ENCODE measurements at regions not wholly inside any gene's neighbourhood (a gene's known extent, or its start where the extent isn't known, plus 50 kb on each side); places are given as distances from the start of the nearest gene placed in this dataset.

GRCh38 chr3:109563149-109563548 lies 225.8 kb upstream of the DPPA4 start:
- Mint-ChIP-seq H3K36me3 (ENCODE audit: low read depth) (peaks cover 3% of the 10 kb centered on the region; the same call in 1 of the 2 replicates), H3K4me3 (no peak overlapping the region), H3K27ac (no peak overlapping the region)

GRCh38 chr3:109569135-109569846 lies 231.9 kb upstream of the DPPA4 start:
- Mint-ChIP-seq H3K4me1 (ENCODE audit: low read depth) (peaks cover 17% of the 10 kb centered on the region; the same call in 1 of the 2 replicates), H3K9me3 (no peaks in the 10 kb centered on the region; the same call in 1 of the 2 replicates)
- no peak for DNase-seq

More at GRCh38 chr3:109563149-109563548, 225.8 kb upstream of the DPPA4 start:
- DNase-seq: no peak
- H3K4me1 Mint-ChIP-seq (ENCODE audit: low read depth): peaks cover 5% of the 10 kb centered on the region; the same call in 1 of the 2 replicates
- no peaks in the 10 kb centered on the region for H3K27me3 Mint-ChIP-seq (ENCODE audit: insufficient read depth)
- TF ChIP-seq, protein P1, sequence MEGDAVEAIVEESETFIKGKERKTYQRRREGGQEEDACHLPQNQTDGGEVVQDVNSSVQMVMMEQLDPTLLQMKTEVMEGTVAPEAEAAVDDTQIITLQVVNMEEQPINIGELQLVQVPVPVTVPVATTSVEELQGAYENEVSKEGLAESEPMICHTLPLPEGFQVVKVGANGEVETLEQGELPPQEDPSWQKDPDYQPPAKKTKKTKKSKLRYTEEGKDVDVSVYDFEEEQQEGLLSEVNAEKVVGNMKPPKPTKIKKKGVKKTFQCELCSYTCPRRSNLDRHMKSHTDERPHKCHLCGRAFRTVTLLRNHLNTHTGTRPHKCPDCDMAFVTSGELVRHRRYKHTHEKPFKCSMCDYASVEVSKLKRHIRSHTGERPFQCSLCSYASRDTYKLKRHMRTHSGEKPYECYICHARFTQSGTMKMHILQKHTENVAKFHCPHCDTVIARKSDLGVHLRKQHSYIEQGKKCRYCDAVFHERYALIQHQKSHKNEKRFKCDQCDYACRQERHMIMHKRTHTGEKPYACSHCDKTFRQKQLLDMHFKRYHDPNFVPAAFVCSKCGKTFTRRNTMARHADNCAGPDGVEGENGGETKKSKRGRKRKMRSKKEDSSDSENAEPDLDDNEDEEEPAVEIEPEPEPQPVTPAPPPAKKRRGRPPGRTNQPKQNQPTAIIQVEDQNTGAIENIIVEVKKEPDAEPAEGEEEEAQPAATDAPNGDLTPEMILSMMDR (IDR thresholded peaks at IDR 0.05): no peak
- peaks cover 9% of the 10 kb centered on the region for H3K9me3 Mint-ChIP-seq

DNA sequence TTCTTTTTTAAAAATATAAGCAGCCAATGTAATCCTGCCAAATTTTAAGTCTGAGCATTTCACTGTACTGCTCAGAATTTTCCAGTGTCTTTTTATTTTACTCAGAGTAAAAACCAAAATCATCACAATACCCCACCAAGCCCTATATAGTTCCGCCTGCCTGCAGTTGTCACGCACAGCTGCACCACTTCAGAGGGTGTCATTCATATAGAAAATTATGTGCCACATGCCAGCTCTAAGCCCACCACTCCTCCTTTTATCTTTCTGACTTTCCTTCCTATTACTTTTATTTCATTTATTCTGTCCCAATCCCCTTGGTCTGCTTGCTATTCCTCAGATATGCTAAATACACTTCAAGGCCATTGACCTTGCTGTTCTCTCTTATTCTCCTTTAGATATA lies 233.1 kb upstream of the DPPA4 start:
- Mint-ChIP-seq H3K4me3 (no peak overlapping the region), H3K27me3 (ENCODE audit: insufficient read depth) (no peaks in the 10 kb centered on the region), H3K4me1 (ENCODE audit: low read depth) (peaks cover 17% of the 10 kb centered on the region; the same call in 1 of the 2 replicates), H3K36me3 (ENCODE audit: low read depth) (no peaks in the 10 kb centered on the region), H3K9me3 (no peaks in the 10 kb centered on the region; the same call in 1 of the 2 replicates), H3K27ac (no peak overlapping the region)
- no peak for DNase-seq
- TF ChIP-seq, protein P1 (IDR thresholded peaks at IDR 0.05): no peak

More at GRCh38 chr3:109569135-109569846, 231.9 kb upstream of the DPPA4 start:
- no peaks in the 10 kb centered on the region for H3K36me3 Mint-ChIP-seq (ENCODE audit: low read depth)
- no peak overlapping the region; the same call in 1 of the 2 replicates for H3K4me3 Mint-ChIP-seq
- no peak overlapping the region; the same call in 1 of the 2 replicates for H3K27ac Mint-ChIP-seq
- TF ChIP-seq, protein P1 (IDR thresholded peaks at IDR 0.05): no peak
- no peaks in the 10 kb centered on the region for H3K27me3 Mint-ChIP-seq (ENCODE audit: insufficient read depth)

GRCh38 chr3:109572301-109572700 lies 235.0 kb upstream of the DPPA4 start:
- Mint-ChIP-seq H3K36me3 (ENCODE audit: low read depth) (no peaks in the 10 kb centered on the region), H3K4me1 (ENCODE audit: low read depth) (peaks cover 17% of the 10 kb centered on the region; the same call in 1 of the 2 replicates), H3K4me3 (no peak overlapping the region), H3K27me3 (ENCODE audit: insufficient read depth) (no peaks in the 10 kb centered on the region), H3K9me3 (no peaks in the 10 kb centered on the region; the same call in 1 of the 2 replicates), H3K27ac (no peak overlapping the region)
- no peak for DNase-seq
- TF ChIP-seq, protein P1 (IDR thresholded peaks at IDR 0.05): no peak

DNA sequence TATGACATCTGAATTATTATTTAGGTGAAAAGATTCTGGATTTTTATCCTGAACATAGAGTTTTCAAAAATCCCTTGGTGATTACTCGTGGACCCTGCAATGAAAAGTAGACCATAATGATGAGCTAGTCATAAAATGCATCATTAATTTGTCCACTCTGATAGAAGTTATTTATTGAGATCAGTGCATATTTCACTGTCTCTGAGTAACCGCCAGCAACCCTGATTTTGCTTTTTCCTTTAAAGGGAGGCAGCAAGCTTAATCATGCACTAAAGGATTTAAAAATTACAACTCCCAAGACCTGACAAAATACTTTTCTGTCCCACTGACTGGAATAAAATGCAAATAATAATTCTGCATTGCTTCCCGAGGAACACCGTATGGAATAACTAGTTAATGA lies 259.6 kb upstream of the DPPA4 start:
- TF ChIP-seq, protein P1 (IDR thresholded peaks at IDR 0.05): no peak
- Mint-ChIP-seq H3K4me1 (ENCODE audit: low read depth) (no peaks in the 10 kb centered on the region; the same call in 1 of the 2 replicates), H3K27me3 (ENCODE audit: insufficient read depth) (no peaks in the 10 kb centered on the region), H3K36me3 (ENCODE audit: low read depth) (no peaks in the 10 kb centered on the region), H3K4me3 (no peak overlapping the region), H3K27ac (no peak overlapping the region), H3K9me3 (no peaks in the 10 kb centered on the region; the same call in 1 of the 2 replicates)
- DNase-seq: no peak

Data from HFFc6 (cell line).